ENCODE measurements at regions not wholly inside any gene's neighbourhood (a gene's known extent, or its start where the extent isn't known, plus 50 kb on each side); places are given as distances from the start of the nearest gene placed in this dataset.

- H3K9me3 Mint-ChIP-seq (ENCODE audit: unreplicated experiment) = peaks cover 49% of the 10 kb centered on the region
- no peaks in the 10 kb centered on the region for H3K27me3 Mint-ChIP-seq (ENCODE audit: unreplicated experiment)
- TF ChIP-seq, protein P1, sequence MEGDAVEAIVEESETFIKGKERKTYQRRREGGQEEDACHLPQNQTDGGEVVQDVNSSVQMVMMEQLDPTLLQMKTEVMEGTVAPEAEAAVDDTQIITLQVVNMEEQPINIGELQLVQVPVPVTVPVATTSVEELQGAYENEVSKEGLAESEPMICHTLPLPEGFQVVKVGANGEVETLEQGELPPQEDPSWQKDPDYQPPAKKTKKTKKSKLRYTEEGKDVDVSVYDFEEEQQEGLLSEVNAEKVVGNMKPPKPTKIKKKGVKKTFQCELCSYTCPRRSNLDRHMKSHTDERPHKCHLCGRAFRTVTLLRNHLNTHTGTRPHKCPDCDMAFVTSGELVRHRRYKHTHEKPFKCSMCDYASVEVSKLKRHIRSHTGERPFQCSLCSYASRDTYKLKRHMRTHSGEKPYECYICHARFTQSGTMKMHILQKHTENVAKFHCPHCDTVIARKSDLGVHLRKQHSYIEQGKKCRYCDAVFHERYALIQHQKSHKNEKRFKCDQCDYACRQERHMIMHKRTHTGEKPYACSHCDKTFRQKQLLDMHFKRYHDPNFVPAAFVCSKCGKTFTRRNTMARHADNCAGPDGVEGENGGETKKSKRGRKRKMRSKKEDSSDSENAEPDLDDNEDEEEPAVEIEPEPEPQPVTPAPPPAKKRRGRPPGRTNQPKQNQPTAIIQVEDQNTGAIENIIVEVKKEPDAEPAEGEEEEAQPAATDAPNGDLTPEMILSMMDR (IDR thresholded peaks at IDR 0.05) = no peak
- H3K27ac Mint-ChIP-seq (ENCODE audit: unreplicated experiment) = no peak overlapping the region
- no peaks in the 10 kb centered on the region for H3K4me1 Mint-ChIP-seq (ENCODE audit: unreplicated experiment)
- H3K4me3 Mint-ChIP-seq (ENCODE audit: unreplicated experiment) = no peak overlapping the region
- H3K36me3 Mint-ChIP-seq (ENCODE audit: unreplicated experiment) = no peaks in the 10 kb centered on the region
- no peak for DNase-seq (ENCODE audit: extremely low spot score, unreplicated experiment)
Measured at GRCh38 chr14:106038263-106038662, 511.9 kb downstream of the TMEM121 start.

- H3K36me3 Mint-ChIP-seq (ENCODE audit: unreplicated experiment) = no peaks in the 10 kb centered on the region
- TF ChIP-seq, protein P1 (IDR thresholded peaks at IDR 0.05) = no peak
Measured at GRCh38 chr14:106039400-106039799, 513.0 kb downstream of the TMEM121 start.

GRCh38 chr14:106044515-106044914 is 518.1 kb downstream of the TMEM121 start:
- no peaks in the 10 kb centered on the region for H3K27me3 Mint-ChIP-seq (ENCODE audit: unreplicated experiment)
- no peak overlapping the region for H3K27ac Mint-ChIP-seq (ENCODE audit: unreplicated experiment)
- TF ChIP-seq, protein P1 (IDR thresholded peaks at IDR 0.05) = no peak
- H3K9me3 Mint-ChIP-seq (ENCODE audit: unreplicated experiment) = peaks cover 48% of the 10 kb centered on the region
- DNase-seq (ENCODE audit: extremely low spot score, unreplicated experiment) = no peak
- no peaks in the 10 kb centered on the region for H3K36me3 Mint-ChIP-seq (ENCODE audit: unreplicated experiment)
- no peaks in the 10 kb centered on the region for H3K4me1 Mint-ChIP-seq (ENCODE audit: unreplicated experiment)
- H3K4me3 Mint-ChIP-seq (ENCODE audit: unreplicated experiment) = no peak overlapping the region

More at GRCh38 chr14:106039400-106039799, 513.0 kb downstream of the TMEM121 start:
- Mint-ChIP-seq H3K4me3 (ENCODE audit: unreplicated experiment) (no peak overlapping the region), H3K4me1 (ENCODE audit: unreplicated experiment) (no peaks in the 10 kb centered on the region), H3K27ac (ENCODE audit: unreplicated experiment) (no peak overlapping the region), H3K27me3 (ENCODE audit: unreplicated experiment) (no peaks in the 10 kb centered on the region), H3K9me3 (ENCODE audit: unreplicated experiment) (peaks cover 43% of the 10 kb centered on the region)
- no peak for DNase-seq (ENCODE audit: extremely low spot score, unreplicated experiment)

- H3K27me3 Mint-ChIP-seq (ENCODE audit: unreplicated experiment) = no peaks in the 10 kb centered on the region
- TF ChIP-seq, protein P1 (IDR thresholded peaks at IDR 0.05) = no peak
- no peaks in the 10 kb centered on the region for H3K36me3 Mint-ChIP-seq (ENCODE audit: unreplicated experiment)
- H3K9me3 Mint-ChIP-seq (ENCODE audit: unreplicated experiment) = peaks cover 50% of the 10 kb centered on the region
- H3K27ac Mint-ChIP-seq (ENCODE audit: unreplicated experiment) = no peak overlapping the region
- no peak for DNase-seq (ENCODE audit: extremely low spot score, unreplicated experiment)
- no peak overlapping the region for H3K4me3 Mint-ChIP-seq (ENCODE audit: unreplicated experiment)
- H3K4me1 Mint-ChIP-seq (ENCODE audit: unreplicated experiment) = no peaks in the 10 kb centered on the region
Measured at GRCh38 chr14:106044949-106045596, 518.7 kb downstream of the TMEM121 start.

- DNase-seq (ENCODE audit: extremely low spot score, unreplicated experiment) = no peak
- Mint-ChIP-seq H3K4me3 (ENCODE audit: unreplicated experiment) (no peak overlapping the region), H3K36me3 (ENCODE audit: unreplicated experiment) (no peaks in the 10 kb centered on the region), H3K9me3 (ENCODE audit: unreplicated experiment) (peaks cover 56% of the 10 kb centered on the region), H3K27me3 (ENCODE audit: unreplicated experiment) (no peaks in the 10 kb centered on the region), H3K27ac (ENCODE audit: unreplicated experiment) (no peak overlapping the region), H3K4me1 (ENCODE audit: unreplicated experiment) (no peaks in the 10 kb centered on the region)
- TF ChIP-seq, protein P1 (IDR thresholded peaks at IDR 0.05) = no peak
Measured at GRCh38 chr14:106051796-106052195, 525.4 kb downstream of the TMEM121 start.

All from osteocyte (in vitro differentiated cells).